ENCODE measurements at regions not wholly inside any gene's neighbourhood (a gene's known extent, or its start where the extent isn't known, plus 50 kb on each side); places are given as distances from the start of the nearest gene placed in this dataset.
"Not testable (repeated sequence)": the region's sequence is repeated elsewhere in the genome, so short reads cannot be mapped to it uniquely, and the experiment has no call there.

- intact Hi-C loops (cut with micrococcal nuclease), result no loop called here
Observed at GRCh38 chr6:146931214-146931613, 273.0 kb upstream of the STXBP5 start.

- intact Hi-C loops (cut with micrococcal nuclease), result no loop called here
Observed at GRCh38 chr6:146937316-146937715, 266.9 kb upstream of the STXBP5 start.

- intact Hi-C loops (cut with micrococcal nuclease), result no loop called here
Observed at GRCh38 chr6:146938266-146938665, 266.0 kb upstream of the STXBP5 start.

- intact Hi-C loops (cut with micrococcal nuclease), result not testable (repeated sequence)
Observed at GRCh38 chr6:146939456-146939855, 264.8 kb upstream of the STXBP5 start.

- intact Hi-C loops (cut with micrococcal nuclease), result no loop called here
Observed at GRCh38 chr6:146943664-146944063, 260.6 kb upstream of the STXBP5 start.

- intact Hi-C loops (cut with micrococcal nuclease), result no loop called here
Observed at GRCh38 chr6:146944077-146944476, 260.1 kb upstream of the STXBP5 start.

- intact Hi-C loops (cut with micrococcal nuclease), result no loop called here
Observed at GRCh38 chr6:146944809-146945208, 259.4 kb upstream of the STXBP5 start.

GRCh38 chr6:146946559-146946958, 257.7 kb upstream of the STXBP5 start:
- intact Hi-C loops (cut with micrococcal nuclease), result no loop called here

- intact Hi-C loops (cut with micrococcal nuclease), result no loop called here
Observed at GRCh38 chr6:146948790-146949342, 255.4 kb upstream of the STXBP5 start.

- intact Hi-C loops (cut with micrococcal nuclease), result no loop called here
Observed at GRCh38 chr6:146949425-146949824, 254.8 kb upstream of the STXBP5 start.

- intact Hi-C loops (cut with micrococcal nuclease), result loop anchor here (2.0 kb wide), 2 partner anchors 100 to 252 kb away; no protein-coding TSS in a partner anchor
Observed at GRCh38 chr6:146950351-146950835, 253.8 kb upstream of the STXBP5 start.

GRCh38 chr6:146955570-146955969, 248.6 kb upstream of the STXBP5 start:
- intact Hi-C loops (cut with micrococcal nuclease), result no loop called here

GRCh38 chr6:146957181-146958093, 246.8 kb upstream of the STXBP5 start:
- intact Hi-C loops (cut with micrococcal nuclease), result no loop called here

GRCh38 chr6:146961831-146962230, 242.4 kb upstream of the STXBP5 start:
- intact Hi-C loops (cut with micrococcal nuclease), result no loop called here

GRCh38 chr6:146962329-146962728, 241.9 kb upstream of the STXBP5 start:
- intact Hi-C loops (cut with micrococcal nuclease), result no loop called here

GRCh38 chr6:146965110-146965689, 239.0 kb upstream of the STXBP5 start:
- intact Hi-C loops (cut with micrococcal nuclease), result no loop called here

- intact Hi-C loops (cut with micrococcal nuclease), result no loop called here
Observed at GRCh38 chr6:146968041-146968760, 236.0 kb upstream of the STXBP5 start.

- intact Hi-C loops (cut with micrococcal nuclease), result no loop called here
Observed at GRCh38 chr6:146972546-146972945, 231.7 kb upstream of the STXBP5 start.

- intact Hi-C loops (cut with micrococcal nuclease), result no loop called here
Observed at GRCh38 chr6:146974351-146974750, 229.9 kb upstream of the STXBP5 start.

GRCh38 chr6:146975093-146975492, 229.1 kb upstream of the STXBP5 start:
- intact Hi-C loops (cut with micrococcal nuclease), result no loop called here

GRCh38 chr6:146980900-146981329, 223.3 kb upstream of the STXBP5 start:
- intact Hi-C loops (cut with micrococcal nuclease), result no loop called here

GRCh38 chr6:146981981-146982380, 222.2 kb upstream of the STXBP5 start:
- intact Hi-C loops (cut with micrococcal nuclease), result no loop called here

All from T-helper 1 cell treated with Interleukin-12 subunit alpha and Interleukin-12 subunit beta and Interleukin-4 antibody, amounts not matched to agents 30 ng/mL and 1 ng/mL, for 36 hours (primary cell).